ENCODE measurements at regions not wholly inside any gene's neighbourhood (a gene's known extent, or its start where the extent isn't known, plus 50 kb on each side); places are given as distances from the start of the nearest gene placed in this dataset.

DNA sequence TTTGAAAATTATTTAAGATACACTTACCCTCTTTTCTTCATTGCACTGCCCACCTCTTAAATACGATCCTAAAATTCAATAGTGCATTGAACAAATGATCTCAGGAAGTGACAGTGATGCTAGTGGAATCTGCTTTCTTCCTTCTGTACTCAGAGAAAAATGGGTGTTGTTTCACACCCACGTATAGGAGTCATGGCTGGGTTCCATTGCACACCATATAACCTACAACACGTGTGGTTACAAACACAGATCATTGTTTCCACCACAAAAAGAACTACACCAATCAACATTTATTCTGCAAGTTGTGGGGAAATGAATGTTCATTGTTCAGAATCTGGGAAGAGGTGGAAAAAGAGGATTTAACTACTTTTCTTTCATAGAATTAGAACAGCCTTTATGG, 275.9 kb downstream of the MAN2A1 start:
- TF ChIP-seq, protein P1, sequence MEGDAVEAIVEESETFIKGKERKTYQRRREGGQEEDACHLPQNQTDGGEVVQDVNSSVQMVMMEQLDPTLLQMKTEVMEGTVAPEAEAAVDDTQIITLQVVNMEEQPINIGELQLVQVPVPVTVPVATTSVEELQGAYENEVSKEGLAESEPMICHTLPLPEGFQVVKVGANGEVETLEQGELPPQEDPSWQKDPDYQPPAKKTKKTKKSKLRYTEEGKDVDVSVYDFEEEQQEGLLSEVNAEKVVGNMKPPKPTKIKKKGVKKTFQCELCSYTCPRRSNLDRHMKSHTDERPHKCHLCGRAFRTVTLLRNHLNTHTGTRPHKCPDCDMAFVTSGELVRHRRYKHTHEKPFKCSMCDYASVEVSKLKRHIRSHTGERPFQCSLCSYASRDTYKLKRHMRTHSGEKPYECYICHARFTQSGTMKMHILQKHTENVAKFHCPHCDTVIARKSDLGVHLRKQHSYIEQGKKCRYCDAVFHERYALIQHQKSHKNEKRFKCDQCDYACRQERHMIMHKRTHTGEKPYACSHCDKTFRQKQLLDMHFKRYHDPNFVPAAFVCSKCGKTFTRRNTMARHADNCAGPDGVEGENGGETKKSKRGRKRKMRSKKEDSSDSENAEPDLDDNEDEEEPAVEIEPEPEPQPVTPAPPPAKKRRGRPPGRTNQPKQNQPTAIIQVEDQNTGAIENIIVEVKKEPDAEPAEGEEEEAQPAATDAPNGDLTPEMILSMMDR (IDR thresholded peaks at IDR 0.05 in 4 of 5, conservative IDR thresholded peaks at IDR 0.05 in 1 of 5): no peak
- TF ChIP-seq POLR2A (IDR thresholded peaks at IDR 0.05): no peak
